ENCODE measurements at regions not wholly inside any gene's neighbourhood (a gene's known extent, or its start where the extent isn't known, plus 50 kb on each side); places are given as distances from the start of the nearest gene placed in this dataset.

- Histone ChIP-seq H3K4me1 (ENCODE audit: control insufficient read depth, insufficient read depth, low read length) (peaks cover 29% of the 10 kb centered on the region), H3K4me3 (ENCODE audit: insufficient read depth, low read depth, low read length) (no peak overlapping the region), H3K36me3 (ENCODE audit: control insufficient read depth, insufficient read depth, low read length) (no peaks in the 10 kb centered on the region), H3K27ac (ENCODE audit: insufficient read depth, low read depth, low read length, poor library complexity, severe bottlenecking) (peak overlapping the region; percentile 66), H3K9me3 (ENCODE audit: control insufficient read depth, low read length) (no peaks in the 10 kb centered on the region), H3K27me3 (ENCODE audit: control insufficient read depth, insufficient read depth, low read length, poor library complexity, severe bottlenecking) (no peaks in the 10 kb centered on the region)
These were observed 385.9 kb upstream of the CYRIA start for GRCh38 chr2:17051538-17051937.

GRCh38 chr2:17043173-17043572 is 377.5 kb upstream of the CYRIA start:
- 91 to 94% methylated on average over 1 of the region's 1 CpG for WGBS, 2 experiments
- Histone ChIP-seq H3K27me3 (ENCODE audit: control insufficient read depth, insufficient read depth, low read length, poor library complexity, severe bottlenecking) (no peaks in the 10 kb centered on the region), H3K4me1 (ENCODE audit: control insufficient read depth, insufficient read depth, low read length) (peaks cover 4% of the 10 kb centered on the region), H3K4me3 (ENCODE audit: insufficient read depth, low read depth, low read length) (no peak overlapping the region), H3K9me3 (ENCODE audit: control insufficient read depth, low read length) (no peaks in the 10 kb centered on the region), H3K36me3 (ENCODE audit: control insufficient read depth, insufficient read depth, low read length) (no peaks in the 10 kb centered on the region), H3K27ac (ENCODE audit: insufficient read depth, low read depth, low read length, poor library complexity, severe bottlenecking) (no peak overlapping the region)

- WGBS, 2 experiments = 95 to 96% methylated on average over 5 of the region's 5 CpGs
- Histone ChIP-seq H3K4me3 (ENCODE audit: insufficient read depth, low read depth, low read length) (no peak overlapping the region), H3K36me3 (ENCODE audit: control insufficient read depth, insufficient read depth, low read length) (no peaks in the 10 kb centered on the region), H3K27me3 (ENCODE audit: control insufficient read depth, insufficient read depth, low read length, poor library complexity, severe bottlenecking) (no peaks in the 10 kb centered on the region), H3K4me1 (ENCODE audit: control insufficient read depth, insufficient read depth, low read length) (no peaks in the 10 kb centered on the region), H3K9me3 (ENCODE audit: control insufficient read depth, low read length) (no peaks in the 10 kb centered on the region), H3K27ac (ENCODE audit: insufficient read depth, low read depth, low read length, poor library complexity, severe bottlenecking) (no peak overlapping the region)
These were observed 370.7 kb upstream of the CYRIA start for GRCh38 chr2:17036361-17036760.

- Histone ChIP-seq H3K4me1 (ENCODE audit: control insufficient read depth, insufficient read depth, low read length) (no peaks in the 10 kb centered on the region), H3K27me3 (ENCODE audit: control insufficient read depth, insufficient read depth, low read length, poor library complexity, severe bottlenecking) (no peaks in the 10 kb centered on the region), H3K27ac (ENCODE audit: insufficient read depth, low read depth, low read length, poor library complexity, severe bottlenecking) (no peak overlapping the region), H3K36me3 (ENCODE audit: control insufficient read depth, insufficient read depth, low read length) (no peaks in the 10 kb centered on the region), H3K9me3 (ENCODE audit: control insufficient read depth, low read length) (no peaks in the 10 kb centered on the region), H3K4me3 (ENCODE audit: insufficient read depth, low read depth, low read length) (no peak overlapping the region)
- WGBS, 2 experiments = 90 to 92% methylated on average over 1 of the region's 1 CpG
These were observed 369.4 kb upstream of the CYRIA start for GRCh38 chr2:17035010-17035409.

- Histone ChIP-seq H3K27me3 (ENCODE audit: control insufficient read depth, insufficient read depth, low read length, poor library complexity, severe bottlenecking) (no peaks in the 10 kb centered on the region), H3K27ac (ENCODE audit: insufficient read depth, low read depth, low read length, poor library complexity, severe bottlenecking) (no peak overlapping the region), H3K9me3 (ENCODE audit: control insufficient read depth, low read length) (no peaks in the 10 kb centered on the region), H3K4me1 (ENCODE audit: control insufficient read depth, insufficient read depth, low read length) (no peaks in the 10 kb centered on the region), H3K36me3 (ENCODE audit: control insufficient read depth, insufficient read depth, low read length) (no peaks in the 10 kb centered on the region), H3K4me3 (ENCODE audit: insufficient read depth, low read depth, low read length) (no peak overlapping the region)
- WGBS, 2 experiments = 84 to 93% methylated on average over 2 of the region's 2 CpGs
These were observed 364.4 kb upstream of the CYRIA start for GRCh38 chr2:17030047-17030446.

GRCh38 chr2:17012297-17012696 is 346.7 kb upstream of the CYRIA start:
- H3K4me1 ChIP-seq (ENCODE audit: control insufficient read depth, insufficient read depth, low read length) = no peaks in the 10 kb centered on the region
- no peaks in the 10 kb centered on the region for H3K27me3 ChIP-seq (ENCODE audit: control insufficient read depth, insufficient read depth, low read length, poor library complexity, severe bottlenecking)
- H3K4me3 ChIP-seq (ENCODE audit: insufficient read depth, low read depth, low read length) = no peak overlapping the region
- no peaks in the 10 kb centered on the region for H3K36me3 ChIP-seq (ENCODE audit: control insufficient read depth, insufficient read depth, low read length)
- WGBS, 2 experiments = 74 to 80% methylated on average over 3 of the region's 3 CpGs
- no peak overlapping the region for H3K27ac ChIP-seq (ENCODE audit: insufficient read depth, low read depth, low read length, poor library complexity, severe bottlenecking)
- no peaks in the 10 kb centered on the region for H3K9me3 ChIP-seq (ENCODE audit: control insufficient read depth, low read length)

- H3K27ac ChIP-seq (ENCODE audit: insufficient read depth, low read depth, low read length, poor library complexity, severe bottlenecking) = no peak overlapping the region
- H3K36me3 ChIP-seq (ENCODE audit: control insufficient read depth, insufficient read depth, low read length) = no peaks in the 10 kb centered on the region
- no peaks in the 10 kb centered on the region for H3K4me1 ChIP-seq (ENCODE audit: control insufficient read depth, insufficient read depth, low read length)
- WGBS, 2 experiments = 71 to 89% methylated on average over 1 to 2 of the region's 2 CpGs
- H3K27me3 ChIP-seq (ENCODE audit: control insufficient read depth, insufficient read depth, low read length, poor library complexity, severe bottlenecking) = no peaks in the 10 kb centered on the region
- H3K4me3 ChIP-seq (ENCODE audit: insufficient read depth, low read depth, low read length) = no peak overlapping the region
- H3K9me3 ChIP-seq (ENCODE audit: control insufficient read depth, low read length) = no peaks in the 10 kb centered on the region
These were observed 344.5 kb upstream of the CYRIA start for GRCh38 chr2:17010104-17010503.

GRCh38 chr2:17000184-17000482 is 334.5 kb upstream of the CYRIA start:
- Histone ChIP-seq H3K27me3 (ENCODE audit: control insufficient read depth, insufficient read depth, low read length, poor library complexity, severe bottlenecking) (no peaks in the 10 kb centered on the region), H3K4me3 (ENCODE audit: insufficient read depth, low read depth, low read length) (no peak overlapping the region), H3K9me3 (ENCODE audit: control insufficient read depth, low read length) (no peaks in the 10 kb centered on the region), H3K27ac (ENCODE audit: insufficient read depth, low read depth, low read length, poor library complexity, severe bottlenecking) (no peak overlapping the region), H3K4me1 (ENCODE audit: control insufficient read depth, insufficient read depth, low read length) (no peaks in the 10 kb centered on the region), H3K36me3 (ENCODE audit: control insufficient read depth, insufficient read depth, low read length) (no peaks in the 10 kb centered on the region)
- WGBS, 2 experiments = 100% methylated on average over 1 of the region's 1 CpG

- WGBS, 2 experiments = 94 to 100% methylated on average over 3 to 6 of the region's 6 CpGs
- Histone ChIP-seq H3K4me3 (ENCODE audit: insufficient read depth, low read depth, low read length) (no peak overlapping the region), H3K27ac (ENCODE audit: insufficient read depth, low read depth, low read length, poor library complexity, severe bottlenecking) (no peak overlapping the region), H3K9me3 (ENCODE audit: control insufficient read depth, low read length) (no peaks in the 10 kb centered on the region), H3K36me3 (ENCODE audit: control insufficient read depth, insufficient read depth, low read length) (no peaks in the 10 kb centered on the region), H3K27me3 (ENCODE audit: control insufficient read depth, insufficient read depth, low read length, poor library complexity, severe bottlenecking) (no peaks in the 10 kb centered on the region), H3K4me1 (ENCODE audit: control insufficient read depth, insufficient read depth, low read length) (no peaks in the 10 kb centered on the region)
These were observed 333.9 kb upstream of the CYRIA start for GRCh38 chr2:16999347-17000183.

- no peaks in the 10 kb centered on the region for H3K4me1 ChIP-seq (ENCODE audit: control insufficient read depth, insufficient read depth, low read length)
- H3K9me3 ChIP-seq (ENCODE audit: control insufficient read depth, low read length) = no peaks in the 10 kb centered on the region
- no peak overlapping the region for H3K4me3 ChIP-seq (ENCODE audit: insufficient read depth, low read depth, low read length)
- 98 to 100% methylated on average over 1 of the region's 1 CpG for WGBS, 2 experiments
- H3K27me3 ChIP-seq (ENCODE audit: control insufficient read depth, insufficient read depth, low read length, poor library complexity, severe bottlenecking) = no peaks in the 10 kb centered on the region
- H3K36me3 ChIP-seq (ENCODE audit: control insufficient read depth, insufficient read depth, low read length) = no peaks in the 10 kb centered on the region
- H3K27ac ChIP-seq (ENCODE audit: insufficient read depth, low read depth, low read length, poor library complexity, severe bottlenecking) = no peak overlapping the region
These were observed 312.7 kb upstream of the CYRIA start for GRCh38 chr2:16978301-16978700.

- H3K4me1 ChIP-seq (ENCODE audit: control insufficient read depth, insufficient read depth, low read length) = no peaks in the 10 kb centered on the region
- no peak overlapping the region for H3K27ac ChIP-seq (ENCODE audit: insufficient read depth, low read depth, low read length, poor library complexity, severe bottlenecking)
- H3K4me3 ChIP-seq (ENCODE audit: insufficient read depth, low read depth, low read length) = no peak overlapping the region
- no peaks in the 10 kb centered on the region for H3K27me3 ChIP-seq (ENCODE audit: control insufficient read depth, insufficient read depth, low read length, poor library complexity, severe bottlenecking)
- H3K9me3 ChIP-seq (ENCODE audit: control insufficient read depth, low read length) = no peaks in the 10 kb centered on the region
- H3K36me3 ChIP-seq (ENCODE audit: control insufficient read depth, insufficient read depth, low read length) = no peaks in the 10 kb centered on the region
These were observed 309.1 kb upstream of the CYRIA start for GRCh38 chr2:16974688-16975087.

Data from ectodermal cell (in vitro differentiated cells).